CD4-positive, alpha-beta T cell (primary cell): ENCODE measurements at regions not wholly inside any gene's neighbourhood (a gene's known extent, or its start where the extent isn't known, plus 50 kb on each side); places are given as distances from the start of the nearest gene placed in this dataset.

Experiments used
- ATAC-seq: fragments of 200-7000 bp; cut with Tn5 transposase; one replicate; pipeline ENCODE4 v1.10.0; 2022; ENCODE audit warnings: mild to moderate bottlenecking; ENCODE audit not compliant: poor library complexity
- CTCF ChIA-PET: fragments of 350-600 bp; sonication (Branson Sonifier 250); formaldehyde crosslinking; loops from one replicate; lab custom pipeline; 2021; ENCODE audit warnings: antibody characterized with exemption, inconsistent platforms; lab: Charles Lee
- POLR2A ChIA-PET: fragments of 350-600 bp; sonication (Branson Sonifier 250); formaldehyde crosslinking; loops from one replicate; lab custom pipeline; 2021; ENCODE audit warnings: antibody characterized with exemption, inconsistent platforms; lab: Charles Lee
- DNase-seq, 14 experiments: peaks; one replicate each; pipeline ENCODE4 v3.0.0-alpha.2; 2013 to 2020; ENCODE audit warnings: mixed read lengths in 2 of 14
- H3K27ac ChIP-seq, 2 donors: one replicate each; pipeline versions ENCODE4 v1.5.1 to v1.7.0; 2013; ENCODE audit warnings: low read length in 2 of 2, low read depth in 1 of 2, mild to moderate bottlenecking in 1 of 2
- H3K27me3 ChIP-seq, 2 experiments: 1 replicate in 1 of 2; 2 replicates in 1 of 2; pipeline versions ENCODE4 v1.6.1 to v1.7.0; 2013; ENCODE audit warnings: low read length in 2 of 2, control low read depth in 1 of 2, mild to moderate bottlenecking in 1 of 2, moderate library complexity in 1 of 2; ENCODE audit not compliant: insufficient read depth in 2 of 2, control insufficient read depth in 1 of 2
- H3K36me3 ChIP-seq: one replicate; pipeline ENCODE4 v1.6.1; 2013; ENCODE audit warnings: low read length, control low read depth; ENCODE audit not compliant: insufficient read depth
- H3K4me1 ChIP-seq: one replicate; pipeline ENCODE4 v1.6.1; 2013; ENCODE audit warnings: low read length, control low read depth; ENCODE audit not compliant: insufficient read depth
- H3K4me3 ChIP-seq: one replicate; pipeline ENCODE4 v1.5.1; 2013; ENCODE audit warnings: mild to moderate bottlenecking, low read length, moderate library complexity
- H3K9me3 ChIP-seq, 2 experiments: 1 replicate in 1 of 2; 2 replicates in 1 of 2; pipeline versions ENCODE4 v1.6.1 to v1.7.0; 2013; ENCODE audit warnings: low read length in 2 of 2, mild to moderate bottlenecking in 2 of 2, control low read depth in 1 of 2, moderate library complexity in 1 of 2; ENCODE audit not compliant: control insufficient read depth in 1 of 2, insufficient read depth in 1 of 2
- H3K27ac Mint-ChIP-seq: one replicate; pipeline ENCODE4 v1.8.0; 2020; ENCODE audit warnings: mixed read lengths
- H3K27me3 Mint-ChIP-seq: one replicate; pipeline ENCODE4 v1.8.0; 2021; ENCODE audit warnings: mixed read lengths
- H3K36me3 Mint-ChIP-seq: one replicate; pipeline ENCODE4 v1.8.0; 2021; ENCODE audit warnings: low read depth, mixed read lengths
- H3K4me1 Mint-ChIP-seq: one replicate; pipeline ENCODE4 v1.8.0; 2021; ENCODE audit warnings: low read depth, mixed read lengths
- H3K4me3 Mint-ChIP-seq: one replicate; pipeline ENCODE4 v1.8.0; 2020; ENCODE audit warnings: mild to moderate bottlenecking, mixed read lengths
- H3K9me3 Mint-ChIP-seq: one replicate; pipeline ENCODE4 v1.8.0; 2020; ENCODE audit warnings: mixed read lengths
- CTCF ChIP-seq: fragments of 200-600 bp; IDR thresholded peaks from one replicate; pipeline ENCODE4 v1.8.0; 2022; ENCODE audit warnings: antibody characterized with exemption, mild to moderate bottlenecking
- intact Hi-C, 2 experiments: fragments of 100-400 bp; cut with DNase I in 1 of 2; cut with micrococcal nuclease in 1 of 2; formaldehyde crosslinking; loops; one replicate each; pipeline versions ENCODE4 v1.15.1 to v1.9.0; 2023 to 2025; cut with DNase I, micrococcal nuclease

GRCh38 chr1:104874044-104874443 lies 1124.3 kb downstream of the AMY1C start:
- ChIA-PET POLR2A (no interaction called here), CTCF (no interaction called here)
- H3K4me1 Mint-ChIP-seq, result no peaks in the 10 kb centered on the region
- no peak overlapping the region for H3K4me3 Mint-ChIP-seq
- Histone ChIP-seq H3K9me3 (peaks cover 0 to 4% of the 10 kb centered on the region in 2 experiments), H3K27ac (no peak overlapping the region), H3K36me3 (no peaks in the 10 kb centered on the region), H3K27me3 (no peaks in the 10 kb centered on the region), H3K4me3 (no peak overlapping the region), H3K4me1 (no peaks in the 10 kb centered on the region)
- TF ChIP-seq CTCF, result no peak
- intact Hi-C loops, result no loop called here
- ATAC-seq, result no peak
- no peak for DNase-seq
- no peak overlapping the region for H3K27ac Mint-ChIP-seq
- H3K36me3 Mint-ChIP-seq, result no peaks in the 10 kb centered on the region
- peaks cover 5% of the 10 kb centered on the region for H3K9me3 Mint-ChIP-seq
- no peaks in the 10 kb centered on the region for H3K27me3 Mint-ChIP-seq

- no peaks in the 10 kb centered on the region for H3K36me3 ChIP-seq
- Mint-ChIP-seq H3K4me1 (no peaks in the 10 kb centered on the region), H3K9me3 (peaks cover 5% of the 10 kb centered on the region), H3K27ac (no peak overlapping the region), H3K4me3 (no peak overlapping the region), H3K36me3 (no peaks in the 10 kb centered on the region), H3K27me3 (no peaks in the 10 kb centered on the region)
- CTCF ChIA-PET, result no interaction called here
- DNase-seq, result no peak
- ATAC-seq, result no peak
- POLR2A ChIA-PET, result no interaction called here
- no peaks in the 10 kb centered on the region for H3K27me3 ChIP-seq
- H3K4me1 ChIP-seq, result no peaks in the 10 kb centered on the region
- H3K27ac ChIP-seq, result no peak overlapping the region
- intact Hi-C loops, result no loop called here
- no peak for TF ChIP-seq CTCF
- no peak overlapping the region for H3K4me3 ChIP-seq
- peaks cover 0 to 8% of the 10 kb centered on the region in 2 experiments for H3K9me3 ChIP-seq
Measured at GRCh38 chr1:104878203-104878909, 1128.7 kb downstream of the AMY1C start.

- H3K36me3 ChIP-seq, result no peaks in the 10 kb centered on the region
- H3K4me3 Mint-ChIP-seq, result no peak overlapping the region
Measured at GRCh38 chr1:104884939-104885338, 1135.2 kb downstream of the AMY1C start.

More at GRCh38 chr1:104884939-104885338, 1135.2 kb downstream of the AMY1C start:
- H3K27ac Mint-ChIP-seq, result no peak overlapping the region
- ATAC-seq (no peak), DNase-seq (no peak)
- TF ChIP-seq CTCF, result no peak
- no peaks in the 10 kb centered on the region for H3K27me3 Mint-ChIP-seq
- no peaks in the 10 kb centered on the region for H3K4me1 Mint-ChIP-seq
- ChIA-PET CTCF (no interaction called here), POLR2A (no interaction called here)
- peaks cover 13% of the 10 kb centered on the region for H3K9me3 Mint-ChIP-seq
- intact Hi-C loops, result no loop called here
- Histone ChIP-seq H3K4me1 (no peaks in the 10 kb centered on the region), H3K27ac (no peak overlapping the region), H3K9me3 (peaks cover 0 to 3% of the 10 kb centered on the region in 2 experiments), H3K4me3 (no peak overlapping the region), H3K27me3 (no peaks in the 10 kb centered on the region)
- no peaks in the 10 kb centered on the region for H3K36me3 Mint-ChIP-seq
